ENCODE measurements at regions not wholly inside any gene's neighbourhood (a gene's known extent, or its start where the extent isn't known, plus 50 kb on each side); places are given as distances from the start of the nearest gene placed in this dataset.

GRCh38 chr2:118207889-118208288, 119.6 kb downstream of the INSIG2 start:
- no peak for DNase-seq

- peak in 10 of 56 donors; percentile 1 to 44 (median 4) for DNase-seq
Measured at GRCh38 chr2:118202707-118203303, 114.5 kb downstream of the INSIG2 start.

- DNase-seq, result no peak
Measured at GRCh38 chr2:118198268-118198667, 110.0 kb downstream of the INSIG2 start.

GRCh38 chr2:118197011-118197675, 108.9 kb downstream of the INSIG2 start:
- DNase-seq, result no peak

GRCh38 chr2:118190474-118190873, 102.2 kb downstream of the INSIG2 start:
- DNase-seq, result no peak

GRCh38 chr2:118186858-118187254, 98.6 kb downstream of the INSIG2 start:
- no peak for DNase-seq

- peak in 55 of 56 donors; percentile 30 to 91 (median 79) for DNase-seq
Measured at GRCh38 chr2:118186110-118186857, 98.0 kb downstream of the INSIG2 start.

GRCh38 chr2:118185210-118186109, 97.2 kb downstream of the INSIG2 start:
- peak in 43 of 56 donors; percentile 11 to 78 (median 54) for DNase-seq

GRCh38 chr2:118183381-118183780, 95.1 kb downstream of the INSIG2 start:
- DNase-seq, result no peak

GRCh38 chr2:118179445-118179844, 91.2 kb downstream of the INSIG2 start:
- no peak for DNase-seq

- DNase-seq, result no peak
Measured at GRCh38 chr2:118177884-118178283, 89.6 kb downstream of the INSIG2 start.

- no peak for DNase-seq
Measured at GRCh38 chr2:118177318-118177717, 89.0 kb downstream of the INSIG2 start.

GRCh38 chr2:118176601-118177000, 88.3 kb downstream of the INSIG2 start:
- no peak for DNase-seq

GRCh38 chr2:118171546-118171945, 83.3 kb downstream of the INSIG2 start:
- no peak for DNase-seq

GRCh38 chr2:118169359-118170005, 81.2 kb downstream of the INSIG2 start:
- peak in 1 of 56 donors; percentile 2 for DNase-seq

- DNase-seq, result no peak
Measured at GRCh38 chr2:118168615-118169014, 80.3 kb downstream of the INSIG2 start.

- no peak for DNase-seq
Measured at GRCh38 chr2:118167026-118167425, 78.8 kb downstream of the INSIG2 start.

- DNase-seq, result no peak
Measured at GRCh38 chr2:118166242-118166641, 78.0 kb downstream of the INSIG2 start.

- DNase-seq, result no peak
Measured at GRCh38 chr2:118165595-118165994, 77.3 kb downstream of the INSIG2 start.
